GM12864 (cell line): ENCODE measurements at regions not wholly inside any gene's neighbourhood (a gene's known extent, or its start where the extent isn't known, plus 50 kb on each side); places are given as distances from the start of the nearest gene placed in this dataset.

ENCODE experiments used
- DNase-seq: peaks from one replicate; pipeline ENCODE4 v3.0.0-alpha.2; 2011; ENCODE audit warnings: low read depth
- H3K4me3 ChIP-seq: 2 replicates; pipeline ENCODE4 v1.5.1; 2011; ENCODE audit warnings: mild to moderate bottlenecking, low read depth, low read length, control low read depth
- TF ChIP-seq, protein P1 (sequence below): IDR thresholded peaks from 2 replicates; pipeline ENCODE4 v1.5.1; 2011; ENCODE audit warnings: low read depth, mild to moderate bottlenecking, moderate library complexity, low read length, control low read depth, inconsistent platforms; ENCODE audit errors: missing control alignments

DNA sequence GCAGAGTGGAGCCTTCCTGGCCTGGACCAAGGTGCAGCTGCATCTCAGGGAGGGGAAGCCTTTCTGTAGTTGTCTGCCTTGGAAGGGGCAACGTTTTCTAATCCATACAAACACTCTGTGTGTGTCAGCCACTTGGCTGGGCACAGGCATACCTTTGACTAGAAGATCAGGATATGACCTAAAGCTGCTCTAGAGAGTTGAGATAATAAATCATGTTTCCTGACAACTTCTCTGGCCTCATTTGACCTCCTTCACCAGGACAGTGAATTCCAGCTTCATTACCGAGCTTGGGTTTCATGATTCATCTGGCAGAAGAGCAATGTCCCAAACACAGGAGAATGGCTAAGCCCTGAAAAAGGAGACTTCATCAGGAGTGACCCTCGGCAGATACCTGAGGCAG lies 89.6 kb upstream of the KIT start:
- DNase-seq = no peak
- H3K4me3 ChIP-seq = no peak overlapping the region
- TF ChIP-seq, protein P1, sequence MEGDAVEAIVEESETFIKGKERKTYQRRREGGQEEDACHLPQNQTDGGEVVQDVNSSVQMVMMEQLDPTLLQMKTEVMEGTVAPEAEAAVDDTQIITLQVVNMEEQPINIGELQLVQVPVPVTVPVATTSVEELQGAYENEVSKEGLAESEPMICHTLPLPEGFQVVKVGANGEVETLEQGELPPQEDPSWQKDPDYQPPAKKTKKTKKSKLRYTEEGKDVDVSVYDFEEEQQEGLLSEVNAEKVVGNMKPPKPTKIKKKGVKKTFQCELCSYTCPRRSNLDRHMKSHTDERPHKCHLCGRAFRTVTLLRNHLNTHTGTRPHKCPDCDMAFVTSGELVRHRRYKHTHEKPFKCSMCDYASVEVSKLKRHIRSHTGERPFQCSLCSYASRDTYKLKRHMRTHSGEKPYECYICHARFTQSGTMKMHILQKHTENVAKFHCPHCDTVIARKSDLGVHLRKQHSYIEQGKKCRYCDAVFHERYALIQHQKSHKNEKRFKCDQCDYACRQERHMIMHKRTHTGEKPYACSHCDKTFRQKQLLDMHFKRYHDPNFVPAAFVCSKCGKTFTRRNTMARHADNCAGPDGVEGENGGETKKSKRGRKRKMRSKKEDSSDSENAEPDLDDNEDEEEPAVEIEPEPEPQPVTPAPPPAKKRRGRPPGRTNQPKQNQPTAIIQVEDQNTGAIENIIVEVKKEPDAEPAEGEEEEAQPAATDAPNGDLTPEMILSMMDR = no peak

DNA sequence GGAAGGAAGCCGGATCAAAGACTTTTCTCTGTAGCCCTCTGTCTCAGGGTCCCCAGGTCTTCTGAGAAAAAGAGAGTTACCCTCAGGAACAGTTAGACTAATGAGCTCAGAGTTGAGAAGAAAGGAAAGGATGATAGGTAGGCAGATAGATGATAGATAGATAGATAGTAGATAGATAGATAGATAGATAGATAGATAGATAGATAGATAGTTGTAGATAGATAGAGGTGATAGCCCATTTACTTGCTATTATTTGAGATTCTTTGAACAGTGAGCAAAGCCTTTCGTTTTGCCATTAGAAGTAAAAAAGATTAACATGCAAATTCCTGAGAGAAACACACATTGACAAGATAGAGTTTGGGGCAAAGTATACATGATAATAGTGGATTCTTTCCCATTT lies 86.9 kb upstream of the KIT start:
- TF ChIP-seq, protein P1 = no peak
- no peak overlapping the region for H3K4me3 ChIP-seq
- DNase-seq = no peak

GRCh38 chr4:54571293-54572151 lies 86.2 kb upstream of the KIT start:
- no peak for DNase-seq
- TF ChIP-seq, protein P1 = no peak
- H3K4me3 ChIP-seq = no peak overlapping the region

DNA sequence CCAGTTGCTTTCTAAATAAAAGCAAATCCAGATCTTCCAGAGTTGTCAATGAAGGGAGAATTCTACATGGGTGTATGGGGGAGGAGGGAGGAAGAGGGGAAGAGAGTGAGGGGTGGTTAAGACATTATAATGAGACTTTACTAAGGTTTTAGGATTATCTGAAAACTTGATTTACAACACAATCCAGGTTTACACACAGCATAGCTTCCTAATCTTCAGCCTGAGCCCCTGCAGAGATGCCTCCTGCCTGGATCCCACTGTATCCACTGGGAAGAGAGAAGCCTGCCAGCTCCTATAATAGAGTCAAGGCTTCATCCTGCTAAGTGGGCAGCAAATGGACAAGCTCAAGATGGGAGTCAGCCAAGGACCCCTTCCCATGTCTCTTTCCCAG lies 85.6 kb upstream of the KIT start:
- TF ChIP-seq, protein P1 = no peak
- no peak for DNase-seq
- H3K4me3 ChIP-seq = no peak overlapping the region

DNA sequence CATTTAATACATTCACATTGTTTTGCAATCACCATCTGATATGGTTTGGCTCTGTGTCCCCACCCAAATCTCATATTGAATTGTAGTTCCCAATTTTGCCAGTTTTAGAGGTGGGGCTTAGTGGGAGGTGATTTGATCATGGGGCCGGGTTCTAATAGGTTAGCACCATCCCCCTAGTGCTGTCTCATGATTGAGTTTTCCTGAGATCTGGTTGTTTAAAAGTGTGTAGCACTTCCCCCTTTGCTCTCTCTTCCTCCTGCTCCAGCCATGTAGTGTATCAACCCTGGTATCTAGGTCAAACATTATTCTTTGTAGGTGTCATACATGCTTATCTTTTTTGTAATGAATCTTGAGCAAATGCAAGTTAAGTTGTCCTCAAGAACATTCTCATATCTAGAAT lies 83.3 kb upstream of the KIT start:
- TF ChIP-seq, protein P1 = no peak
- H3K4me3 ChIP-seq = no peak overlapping the region
- no peak for DNase-seq

GRCh38 chr4:54575919-54576318 lies 81.8 kb upstream of the KIT start:
- DNase-seq = no peak
- no peak overlapping the region for H3K4me3 ChIP-seq
- TF ChIP-seq, protein P1 = no peak

DNA sequence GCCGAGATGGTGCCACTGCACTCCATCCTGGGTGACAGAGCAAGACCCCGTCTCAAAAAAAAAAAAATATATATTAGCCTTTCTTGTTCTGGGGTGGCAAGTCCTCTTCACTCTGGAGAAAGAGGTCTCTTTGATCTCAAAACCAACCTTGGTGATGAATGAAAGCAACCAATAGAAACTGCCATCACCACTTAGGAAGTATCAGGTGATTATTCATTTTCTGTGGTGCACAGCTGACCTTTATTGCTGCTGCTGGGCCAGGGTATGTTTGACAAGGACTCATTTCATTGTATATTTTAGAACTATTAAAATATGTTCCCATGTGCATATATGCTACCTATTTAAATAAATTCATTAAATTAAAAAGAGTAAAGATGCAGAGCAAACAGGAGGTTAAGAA lies 76.0 kb upstream of the KIT start:
- H3K4me3 ChIP-seq = no peak overlapping the region
- TF ChIP-seq, protein P1 = no peak
- no peak for DNase-seq
